ENCODE measurements at regions not wholly inside any gene's neighbourhood (a gene's known extent, or its start where the extent isn't known, plus 50 kb on each side); places are given as distances from the start of the nearest gene placed in this dataset.

DNA sequence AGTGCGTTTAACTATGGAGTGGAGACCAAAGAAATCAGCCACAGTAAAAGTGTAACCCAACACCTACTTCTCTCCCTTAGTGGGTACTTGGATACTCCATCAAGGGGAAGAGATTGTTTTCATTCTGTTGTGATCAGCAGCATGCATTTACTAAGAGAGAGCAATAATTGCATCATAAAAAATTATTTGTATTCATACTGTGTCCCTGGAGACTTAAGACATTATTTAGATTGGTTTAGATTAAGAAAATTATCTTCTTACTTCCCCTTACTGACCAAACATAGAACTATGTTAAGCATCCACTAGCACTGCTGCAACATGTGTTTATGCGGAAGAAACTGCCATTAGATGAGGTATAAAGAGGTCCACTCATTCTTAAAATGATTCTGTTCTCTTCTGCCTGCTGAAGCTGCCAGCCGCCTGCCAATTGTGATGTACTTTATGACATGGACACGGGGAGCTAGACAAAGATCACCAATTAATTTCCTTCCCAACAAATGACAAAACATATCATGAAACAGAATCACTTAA is 738.5 kb downstream of the DIAPH3 start:
- TF ChIP-seq, protein P1, sequence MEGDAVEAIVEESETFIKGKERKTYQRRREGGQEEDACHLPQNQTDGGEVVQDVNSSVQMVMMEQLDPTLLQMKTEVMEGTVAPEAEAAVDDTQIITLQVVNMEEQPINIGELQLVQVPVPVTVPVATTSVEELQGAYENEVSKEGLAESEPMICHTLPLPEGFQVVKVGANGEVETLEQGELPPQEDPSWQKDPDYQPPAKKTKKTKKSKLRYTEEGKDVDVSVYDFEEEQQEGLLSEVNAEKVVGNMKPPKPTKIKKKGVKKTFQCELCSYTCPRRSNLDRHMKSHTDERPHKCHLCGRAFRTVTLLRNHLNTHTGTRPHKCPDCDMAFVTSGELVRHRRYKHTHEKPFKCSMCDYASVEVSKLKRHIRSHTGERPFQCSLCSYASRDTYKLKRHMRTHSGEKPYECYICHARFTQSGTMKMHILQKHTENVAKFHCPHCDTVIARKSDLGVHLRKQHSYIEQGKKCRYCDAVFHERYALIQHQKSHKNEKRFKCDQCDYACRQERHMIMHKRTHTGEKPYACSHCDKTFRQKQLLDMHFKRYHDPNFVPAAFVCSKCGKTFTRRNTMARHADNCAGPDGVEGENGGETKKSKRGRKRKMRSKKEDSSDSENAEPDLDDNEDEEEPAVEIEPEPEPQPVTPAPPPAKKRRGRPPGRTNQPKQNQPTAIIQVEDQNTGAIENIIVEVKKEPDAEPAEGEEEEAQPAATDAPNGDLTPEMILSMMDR (IDR thresholded peaks at IDR 0.05) = no peak
- no peak for TF ChIP-seq POLR2A (IDR thresholded peaks at IDR 0.05; ENCODE audit: low read depth)
